Cardiac septum (tissue), 1 donor: ENCODE measurements at regions not wholly inside any gene's neighbourhood (a gene's known extent, or its start where the extent isn't known, plus 50 kb on each side); places are given as distances from the start of the nearest gene placed in this dataset.

Source experiments
- DNase-seq: peaks from one replicate; pipeline ENCODE4 v3.0.0-alpha.2; 2020; ENCODE audit warnings: low spot score
- intact Hi-C: fragments of 100-400 bp; cut with DNase I; formaldehyde crosslinking; loops from one replicate; pipeline ENCODE4 v1.14.0; 2022
- donor health status: DM: no; HTN: no; CAD: no.

- intact Hi-C loops, result no loop called here
- no peak for DNase-seq
Measured at GRCh38 chr12:97005174-97005573, 98.1 kb downstream of the NEDD1 start.

GRCh38 chr12:97005646-97006045, 98.6 kb downstream of the NEDD1 start:
- DNase-seq, result no peak
- intact Hi-C loops, result no loop called here

GRCh38 chr12:97006585-97006984, 99.5 kb downstream of the NEDD1 start:
- no peak for DNase-seq
- intact Hi-C loops, result no loop called here

- intact Hi-C loops, result no loop called here
- no peak for DNase-seq
Measured at GRCh38 chr12:97016163-97016562, 109.1 kb downstream of the NEDD1 start.

- intact Hi-C loops, result no loop called here
- no peak for DNase-seq
Measured at GRCh38 chr12:97017213-97017612, 110.2 kb downstream of the NEDD1 start.

- no peak for DNase-seq
- intact Hi-C loops, result no loop called here
Measured at GRCh38 chr12:97022536-97023230, 115.6 kb downstream of the NEDD1 start.

- intact Hi-C loops, result no loop called here
Measured at GRCh38 chr12:97024393-97024792, 117.3 kb downstream of the NEDD1 start.

GRCh38 chr12:97026901-97027300, 119.8 kb downstream of the NEDD1 start:
- intact Hi-C loops, result no loop called here
- DNase-seq, result no peak

More at GRCh38 chr12:97024393-97024792, 117.3 kb downstream of the NEDD1 start:
- DNase-seq, result no peak

- intact Hi-C loops, result no loop called here
- no peak for DNase-seq
Measured at GRCh38 chr12:97027482-97027881, 120.4 kb downstream of the NEDD1 start.

- intact Hi-C loops, result no loop called here
- no peak for DNase-seq
Measured at GRCh38 chr12:97038131-97038530, 131.1 kb downstream of the NEDD1 start.

- intact Hi-C loops, result no loop called here
Measured at GRCh38 chr12:97038834-97039233, 131.8 kb downstream of the NEDD1 start.

GRCh38 chr12:97046901-97047300, 139.8 kb downstream of the NEDD1 start:
- intact Hi-C loops, result no loop called here
- DNase-seq, result no peak

More at GRCh38 chr12:97038834-97039233, 131.8 kb downstream of the NEDD1 start:
- no peak for DNase-seq

- intact Hi-C loops, result no loop called here
- DNase-seq, result no peak
Measured at GRCh38 chr12:97047361-97047760, 140.3 kb downstream of the NEDD1 start.

- DNase-seq, result no peak
- intact Hi-C loops, result no loop called here
Measured at GRCh38 chr12:97048421-97049035, 141.5 kb downstream of the NEDD1 start.

- no peak for DNase-seq
Measured at GRCh38 chr12:97050509-97050908, 143.5 kb downstream of the NEDD1 start.

GRCh38 chr12:97051341-97051740, 144.3 kb downstream of the NEDD1 start:
- intact Hi-C loops, result no loop called here
- DNase-seq, result no peak

More at GRCh38 chr12:97050509-97050908, 143.5 kb downstream of the NEDD1 start:
- intact Hi-C loops, result no loop called here

- intact Hi-C loops, result no loop called here
- DNase-seq, result no peak
Measured at GRCh38 chr12:97061171-97061570, 154.1 kb downstream of the NEDD1 start.

- intact Hi-C loops, result no loop called here
- DNase-seq, result no peak
Measured at GRCh38 chr12:97063292-97063935, 156.4 kb downstream of the NEDD1 start.

GRCh38 chr12:97075161-97075933, 168.3 kb downstream of the NEDD1 start:
- no peak for DNase-seq
- intact Hi-C loops, result no loop called here

- intact Hi-C loops, result no loop called here
- DNase-seq, result no peak
Measured at GRCh38 chr12:97075934-97076630, 169.0 kb downstream of the NEDD1 start.
